ENCODE measurements at regions not wholly inside any gene's neighbourhood (a gene's known extent, or its start where the extent isn't known, plus 50 kb on each side); places are given as distances from the start of the nearest gene placed in this dataset.
"Not testable (repeated sequence)": the region's sequence is repeated elsewhere in the genome, so short reads cannot be mapped to it uniquely, and the experiment has no call there.

DNA sequence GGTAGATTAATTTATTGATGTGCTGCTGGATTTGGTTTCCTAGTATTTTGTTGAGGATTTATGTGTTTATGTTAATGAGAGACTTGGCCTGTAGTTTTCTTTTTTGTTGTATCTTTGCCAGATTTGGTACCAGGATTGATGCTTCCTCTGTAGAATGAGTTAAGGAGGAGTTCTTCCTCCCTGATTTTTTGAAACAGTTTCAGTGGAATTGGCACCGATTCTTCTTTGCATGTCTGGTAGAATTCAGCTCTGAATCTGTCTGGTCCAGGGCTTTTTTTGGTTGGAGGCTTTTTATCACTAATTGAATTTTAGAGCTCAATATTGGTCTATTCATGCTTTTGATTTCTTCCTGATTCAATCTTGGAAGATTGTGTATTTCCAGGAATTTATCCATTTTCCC, 174.0 kb upstream of the NDST4 start:
- no peak for FAIRE-seq

DNA sequence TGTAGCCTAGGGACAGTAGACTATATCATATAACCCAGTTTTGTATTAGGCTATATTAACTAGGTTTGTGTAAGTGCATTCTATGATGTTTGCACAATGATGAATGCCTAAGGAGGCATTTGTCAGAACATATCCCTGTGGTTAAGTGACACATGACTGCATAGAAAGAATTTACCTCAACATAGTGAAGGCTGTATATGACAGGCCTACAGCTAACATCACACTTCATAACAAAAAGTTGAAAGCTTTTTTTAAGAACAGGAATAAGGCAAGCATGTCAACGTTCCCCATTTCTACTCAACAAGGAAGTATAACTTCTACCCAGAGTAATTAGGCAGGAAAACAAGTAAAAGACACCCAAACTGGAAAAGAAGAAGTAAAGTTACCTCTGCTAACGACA, 165.9 kb upstream of the NDST4 start:
- no peak for FAIRE-seq

DNA sequence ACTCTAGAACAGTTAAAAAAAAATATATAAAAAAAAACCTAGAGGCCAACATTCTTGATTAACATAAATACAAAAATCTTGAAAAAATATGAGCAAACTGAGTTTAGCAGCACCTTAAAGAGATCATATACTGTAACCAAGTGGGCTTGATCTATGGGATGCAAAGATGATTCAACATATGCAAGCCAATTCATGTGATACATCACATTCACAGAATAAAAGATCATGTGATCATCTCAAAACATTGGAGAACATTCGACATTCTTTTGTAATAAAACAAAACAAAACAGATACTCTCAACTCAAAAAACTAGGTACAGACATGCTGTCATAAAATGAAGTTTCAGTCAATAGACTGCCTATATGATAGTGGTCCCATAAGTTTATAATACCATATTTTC, 165.4 kb upstream of the NDST4 start:
- no peak for FAIRE-seq

DNA sequence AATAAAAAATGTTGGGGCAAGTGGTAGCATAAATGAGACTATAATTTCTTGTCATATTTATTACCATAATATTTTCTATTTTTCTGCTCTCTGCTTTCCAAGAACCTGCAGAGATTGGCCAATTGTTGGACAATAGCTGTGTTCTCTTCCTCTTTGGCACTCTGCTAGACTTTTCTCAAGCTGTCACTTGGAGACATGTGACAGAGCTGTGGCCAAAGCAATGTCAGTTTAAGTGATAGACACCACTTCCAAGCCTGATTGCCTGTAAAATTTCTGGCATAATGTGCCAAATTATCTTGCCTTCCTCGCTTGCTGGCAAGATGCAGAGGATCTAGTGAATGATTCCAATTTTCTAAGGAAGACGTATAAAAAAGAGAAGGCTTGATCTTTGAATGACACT, 162.2 kb upstream of the NDST4 start:
- FAIRE-seq, result no peak

DNA sequence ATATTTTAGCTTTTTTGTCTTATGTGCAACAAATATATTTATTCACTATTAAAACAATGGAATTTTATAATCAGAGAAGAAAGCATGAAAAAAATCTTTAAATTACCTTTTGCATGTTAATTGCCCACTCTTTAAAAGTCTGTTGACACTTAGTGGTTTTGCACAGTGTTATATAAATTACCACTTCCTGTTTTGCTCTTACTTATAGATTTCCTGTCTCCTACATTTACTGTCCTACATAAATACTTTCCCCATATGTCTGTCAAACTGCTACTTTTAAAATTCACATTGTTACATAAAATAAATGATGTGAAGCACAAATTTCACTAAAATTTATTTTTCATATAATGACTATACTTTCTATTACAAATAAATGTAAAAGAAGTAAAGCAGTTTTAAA, 161.1 kb upstream of the NDST4 start:
- no peak for FAIRE-seq

DNA sequence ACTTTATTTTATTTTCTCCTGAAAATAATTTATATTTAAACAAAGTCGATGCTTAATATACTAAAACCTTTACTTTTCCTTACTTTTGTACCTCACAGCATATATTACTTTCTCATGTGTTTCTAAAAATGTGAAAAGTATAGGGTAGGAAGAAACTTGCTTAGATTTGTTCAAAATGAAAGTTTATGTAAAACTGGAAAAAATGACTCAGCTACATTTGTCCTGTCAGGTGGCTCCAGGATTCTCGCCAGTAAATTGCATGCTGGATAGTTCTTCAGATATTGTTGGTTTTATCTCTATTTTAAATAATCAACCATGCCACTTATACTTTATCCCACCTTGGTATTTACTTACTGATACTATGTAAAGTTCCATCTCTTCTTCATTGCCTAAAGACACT, 159.2 kb upstream of the NDST4 start:
- no peak for FAIRE-seq

DNA sequence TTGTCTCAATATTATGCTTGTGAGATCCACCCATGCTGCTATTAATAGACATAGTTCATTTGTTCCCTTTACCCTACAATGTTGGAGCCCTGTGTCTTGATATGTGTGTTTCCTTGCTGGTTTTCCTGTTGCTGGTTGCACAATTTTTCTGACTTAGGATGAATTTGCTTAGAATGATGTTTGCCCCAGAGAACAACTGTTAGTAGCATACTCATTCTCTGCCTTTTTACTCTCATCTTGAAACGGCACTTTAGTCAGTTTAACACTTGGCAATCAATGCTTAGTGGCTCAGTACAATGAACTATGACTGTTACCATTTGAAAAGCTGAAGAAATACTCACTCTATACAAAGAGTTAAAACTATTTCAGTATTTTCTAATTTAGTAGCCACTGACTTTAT, 158.8 kb upstream of the NDST4 start:
- FAIRE-seq, result no peak

DNA sequence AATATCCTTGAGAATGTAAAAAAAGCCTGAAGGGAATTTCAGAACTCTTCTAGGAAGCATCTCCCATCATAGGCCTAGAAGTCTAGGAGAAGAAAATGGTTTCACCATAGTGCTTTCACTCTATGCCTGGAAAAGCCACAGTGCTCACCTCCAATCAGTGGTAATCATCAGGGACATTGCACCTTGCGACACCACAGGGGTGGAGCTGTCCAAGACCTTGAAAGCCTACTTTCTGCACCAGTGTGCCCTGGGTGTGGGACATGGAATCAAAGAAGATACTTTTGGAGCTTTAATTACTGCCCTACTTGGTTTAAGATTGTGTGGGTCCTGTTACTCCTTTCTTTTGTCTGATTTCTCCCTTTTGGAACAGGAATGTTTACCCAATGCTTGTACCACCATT, 146.8 kb upstream of the NDST4 start:
- FAIRE-seq, result no peak

DNA sequence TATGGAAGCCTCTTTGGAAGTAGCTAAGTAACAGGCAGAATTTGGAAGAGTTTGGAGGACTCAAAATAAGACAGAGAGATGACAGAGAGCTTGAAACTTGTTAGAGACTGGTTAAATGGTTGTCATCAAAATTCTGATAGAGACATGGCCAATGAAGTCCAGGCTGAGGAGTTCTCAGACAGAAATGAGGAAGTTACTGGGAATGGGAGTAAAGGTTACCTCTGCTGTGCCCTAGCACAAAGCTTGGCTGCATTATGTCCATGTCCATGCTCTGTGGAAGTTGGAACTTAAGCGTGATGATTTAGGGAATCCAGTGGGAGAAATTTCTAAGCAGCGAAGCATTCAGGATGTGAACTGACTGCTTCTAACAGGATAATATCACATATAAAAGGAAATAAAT, 146.2 kb upstream of the NDST4 start:
- no peak for FAIRE-seq

DNA sequence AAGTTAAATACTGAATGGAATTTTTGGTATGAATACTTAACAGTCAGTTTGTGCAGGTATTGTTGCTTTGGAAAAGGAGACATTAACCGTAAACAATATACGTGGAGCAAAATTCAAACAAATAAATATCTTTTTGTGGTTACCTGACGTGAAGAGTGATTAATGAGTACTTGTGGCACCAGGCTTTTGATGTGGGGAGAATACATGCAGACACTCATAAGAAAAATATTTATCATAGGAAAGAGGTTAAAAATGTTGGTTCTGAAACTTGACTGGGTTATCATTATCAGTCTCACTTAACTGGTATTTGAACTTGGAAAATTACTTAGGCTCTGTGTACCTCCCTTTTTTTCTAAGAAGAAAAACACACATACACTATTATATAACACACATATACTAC, 136.4 kb upstream of the NDST4 start:
- no peak for FAIRE-seq

DNA sequence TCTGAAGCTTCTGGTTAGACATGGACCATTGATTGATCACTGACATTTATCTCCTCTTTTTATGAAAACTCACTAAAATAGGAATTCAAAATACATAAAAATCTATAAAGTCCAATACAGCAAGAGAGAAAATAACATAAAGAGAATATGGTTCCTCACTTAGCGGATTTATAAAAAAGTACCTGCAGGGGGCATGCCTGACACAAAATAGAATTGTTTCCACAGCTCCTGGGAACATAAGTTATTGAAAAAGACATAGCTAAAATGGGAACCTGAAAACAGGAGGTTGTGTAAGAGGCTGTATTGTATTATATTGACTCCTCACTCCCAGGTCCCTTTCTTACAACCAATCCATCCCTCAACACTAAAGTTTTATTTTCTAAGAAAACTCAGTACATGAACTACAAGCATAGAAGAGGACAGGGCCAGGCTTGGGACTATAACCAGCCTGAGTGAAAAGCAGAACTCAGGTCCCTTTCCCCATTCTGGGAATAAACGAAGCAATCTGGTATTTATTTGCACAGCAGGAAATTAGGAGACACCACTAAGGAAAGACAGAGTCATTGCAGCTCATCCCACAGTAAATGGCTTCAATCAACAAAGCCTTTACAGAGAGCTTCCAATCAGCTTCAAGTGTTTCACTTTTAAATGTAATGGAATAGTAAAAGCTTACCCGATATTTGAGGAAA, 121.1 kb upstream of the NDST4 start:
- FAIRE-seq, result no peak

DNA sequence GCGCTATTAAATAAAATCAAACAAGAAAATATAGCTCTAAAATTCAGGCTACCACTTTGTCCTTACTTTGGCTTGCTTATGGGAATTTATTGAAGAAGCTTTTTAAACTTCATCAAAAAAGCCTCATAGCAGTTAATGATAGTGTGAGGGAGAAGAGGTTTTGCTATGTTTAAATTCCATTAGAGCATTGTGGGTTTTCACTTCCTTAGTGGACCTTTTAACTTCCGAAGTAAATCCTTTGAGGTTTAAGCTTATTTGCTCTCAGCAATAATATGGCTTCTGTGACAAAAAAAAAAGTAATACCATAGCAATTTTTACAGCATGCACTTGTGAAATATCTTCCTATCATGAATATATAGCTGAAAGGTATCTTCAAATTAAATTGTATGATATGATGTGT, 120.2 kb upstream of the NDST4 start:
- FAIRE-seq, result no peak

DNA sequence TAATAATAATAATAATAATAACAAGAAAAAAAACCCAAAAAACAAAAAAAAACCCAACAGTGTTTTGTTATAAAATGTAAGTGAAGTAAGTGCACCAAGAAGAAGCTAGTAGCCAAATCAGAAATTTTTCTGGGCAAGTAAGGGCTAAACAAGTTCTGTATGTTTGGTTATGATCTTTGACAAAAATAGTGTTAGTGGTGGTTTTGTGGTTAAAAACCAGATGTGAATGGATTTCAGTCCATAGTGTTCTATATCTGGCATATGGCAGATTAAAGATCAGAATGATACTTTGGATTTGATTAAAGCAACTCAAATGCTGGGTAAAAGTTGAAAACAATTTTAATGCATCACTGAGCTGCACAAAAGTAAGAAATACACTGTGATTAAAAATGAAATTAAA, 116.5 kb upstream of the NDST4 start:
- no peak for FAIRE-seq

DNA sequence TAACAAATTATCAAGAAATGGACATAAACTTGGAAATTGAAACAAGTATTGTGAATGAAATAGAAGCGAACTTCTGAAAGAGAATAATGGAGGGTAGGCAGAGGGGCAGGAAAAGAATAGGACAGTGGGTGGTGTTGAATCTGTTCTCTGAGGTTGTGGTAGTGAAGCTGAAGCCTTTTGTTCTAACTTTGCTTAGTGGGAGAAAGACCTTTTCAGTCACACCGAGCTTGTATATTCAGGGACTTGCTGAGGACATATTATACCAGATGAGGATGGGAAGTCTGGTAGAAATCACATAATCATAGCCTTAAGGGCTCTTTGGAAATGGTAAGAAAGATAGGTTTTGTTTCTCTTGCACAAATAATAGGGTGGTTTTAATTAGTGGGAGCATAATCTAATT, 115.4 kb upstream of the NDST4 start:
- FAIRE-seq, result no peak

DNA sequence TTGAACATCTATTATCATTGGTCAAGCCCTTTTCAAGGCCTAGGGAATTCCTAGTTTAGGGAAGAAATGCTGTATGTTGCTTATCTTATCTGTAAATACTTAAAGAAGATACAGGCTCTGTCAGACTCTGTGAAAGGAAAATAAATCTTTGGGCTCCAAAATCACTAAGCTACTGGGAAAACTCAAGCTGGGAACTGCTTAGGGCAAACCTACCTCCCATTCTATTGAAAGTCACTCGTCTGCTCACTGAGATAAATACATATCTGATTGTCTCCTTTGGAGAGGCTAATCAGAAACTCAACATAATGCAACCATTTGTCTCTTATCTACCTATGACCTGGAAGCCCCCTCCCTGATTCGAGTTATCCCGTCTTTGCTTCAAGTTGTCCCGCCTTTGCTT, 108.6 kb upstream of the NDST4 start:
- FAIRE-seq, result no peak

DNA sequence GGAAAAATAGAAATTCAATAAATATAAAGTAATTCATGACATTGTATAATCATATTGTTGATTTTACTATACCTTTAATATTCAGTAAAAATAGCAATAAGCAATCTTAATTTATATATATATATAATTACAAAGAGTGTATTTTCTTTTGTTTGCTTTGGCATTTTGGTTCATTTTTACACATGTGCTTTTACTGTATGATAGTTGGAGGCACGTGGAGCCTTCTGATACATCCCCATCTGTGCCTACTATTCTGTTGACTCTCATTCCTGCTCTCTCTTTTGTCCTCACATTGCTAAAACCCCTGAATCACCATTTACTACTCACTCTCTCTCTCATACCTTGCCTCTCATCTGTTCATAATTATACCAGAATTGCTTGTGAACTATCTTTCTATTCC, 106.4 kb upstream of the NDST4 start:
- FAIRE-seq, result no peak

DNA sequence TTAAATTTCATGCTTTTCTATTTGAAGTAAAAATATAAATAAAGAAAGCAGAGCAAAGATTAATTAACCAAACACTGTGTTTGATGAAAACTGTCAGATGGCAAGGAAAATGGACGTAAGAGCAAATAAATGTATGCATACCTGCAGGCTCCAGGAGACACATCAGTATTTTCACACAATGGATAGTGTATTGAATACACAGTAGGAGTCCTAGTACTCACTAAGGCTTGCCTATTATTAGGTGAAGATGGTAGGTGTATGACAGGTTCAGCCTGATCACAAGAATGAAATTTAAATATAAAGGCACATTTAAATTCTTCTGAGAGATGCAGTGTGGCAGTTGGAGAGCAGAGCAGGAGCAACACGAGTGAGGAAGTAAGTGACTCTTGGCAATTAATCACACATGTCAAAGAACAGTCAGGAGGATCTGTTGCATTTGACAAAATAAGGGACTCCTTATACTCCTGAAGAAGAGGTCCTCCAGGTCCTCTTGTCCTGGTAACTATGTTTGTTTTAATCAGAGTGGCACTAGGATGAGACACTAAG, 106.0 kb upstream of the NDST4 start:
- no peak for FAIRE-seq

DNA sequence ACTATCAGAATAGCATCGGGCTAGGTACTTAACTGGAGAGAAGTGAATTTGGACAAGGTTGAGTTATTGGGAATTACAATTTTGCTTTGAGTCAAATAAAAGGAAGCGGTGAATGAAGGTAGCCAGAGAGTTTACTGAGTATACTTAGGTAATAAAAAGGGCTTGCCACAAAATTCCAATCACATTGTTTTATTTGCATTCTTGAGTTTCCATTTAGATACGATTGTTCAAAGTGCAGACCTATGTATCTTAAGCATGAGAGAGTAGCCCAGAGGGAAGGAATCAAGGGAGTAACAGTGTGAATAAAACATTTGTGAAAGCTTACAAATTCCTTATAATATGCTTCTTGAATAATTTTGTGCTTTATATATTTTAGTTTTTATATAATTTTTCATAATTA, 102.5 kb upstream of the NDST4 start:
- FAIRE-seq, result no peak

DNA sequence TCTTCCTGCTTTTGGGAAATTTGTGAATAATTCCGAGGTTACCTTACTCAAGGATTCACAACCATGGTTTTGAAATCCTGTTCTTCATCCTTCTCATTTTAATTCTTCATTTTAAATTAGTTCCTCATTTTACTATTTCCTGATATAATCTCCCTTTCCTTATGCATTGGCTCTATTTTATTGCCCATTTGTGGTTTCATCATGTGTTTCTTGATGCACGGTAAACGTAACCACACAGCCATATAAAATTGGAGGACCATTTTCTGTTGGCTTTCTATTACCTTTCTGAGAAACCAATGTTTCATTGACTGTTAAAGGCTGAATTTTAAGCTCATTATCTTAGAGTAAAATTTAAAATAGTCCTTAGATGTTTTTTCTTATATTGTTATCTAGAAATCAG, 100.3 kb upstream of the NDST4 start:
- FAIRE-seq, result no peak

DNA sequence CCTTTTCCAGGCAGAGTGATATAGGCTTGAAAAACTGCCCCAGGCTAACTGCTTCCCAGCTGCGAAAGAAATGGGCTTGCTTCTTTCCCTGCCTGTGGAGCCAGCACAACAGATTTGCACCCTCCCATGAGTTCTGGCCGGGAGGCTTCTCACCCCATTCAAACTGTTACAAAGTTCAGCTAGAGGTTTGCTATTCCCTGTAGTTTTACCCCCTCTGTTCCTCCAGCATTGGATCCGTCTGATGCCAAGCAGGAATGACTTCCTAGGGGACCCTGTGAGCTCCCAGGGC, 87.6 kb upstream of the NDST4 start:
- no peak for FAIRE-seq

DNA sequence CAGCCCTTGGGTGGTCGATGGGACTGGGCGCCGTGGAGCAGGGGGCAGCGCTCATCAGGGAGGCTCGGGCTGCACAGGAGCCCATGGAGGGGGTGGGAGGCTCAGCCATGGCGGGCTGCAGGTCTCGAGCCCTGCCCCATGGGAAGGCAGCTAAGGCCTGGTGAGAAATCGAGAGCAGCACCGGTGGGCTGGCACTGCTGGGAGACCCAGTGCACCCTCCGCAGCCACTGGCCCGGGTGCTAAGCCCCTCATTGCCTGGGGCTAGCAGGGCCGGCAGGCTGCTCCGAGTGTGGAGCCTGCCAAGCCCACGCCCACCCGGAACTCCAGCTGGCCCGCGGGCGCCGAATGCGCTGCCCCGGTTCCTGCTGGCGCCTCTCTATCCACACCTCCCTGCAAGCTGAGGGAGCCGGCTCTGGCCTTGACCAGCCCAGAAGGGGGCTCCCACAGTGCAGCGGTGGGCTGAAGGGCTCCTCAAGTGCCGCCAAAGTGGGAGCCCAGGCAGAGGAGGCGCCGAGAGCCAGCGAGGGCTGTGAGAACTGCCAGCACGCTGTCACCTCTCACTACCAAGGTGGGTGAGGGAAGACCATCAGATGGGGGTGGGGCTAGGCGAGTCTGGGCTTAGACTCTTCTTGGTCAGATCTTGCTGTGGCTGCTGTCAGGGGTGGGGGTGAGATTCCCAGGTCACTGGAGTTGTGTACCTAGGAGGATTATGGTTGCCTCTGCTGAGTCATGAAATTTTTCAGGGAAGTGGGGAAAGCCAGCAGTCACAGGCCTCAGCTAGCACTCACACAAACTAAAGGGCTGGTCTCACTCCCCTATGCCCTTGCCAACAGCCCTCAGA, 87.0 kb upstream of the NDST4 start:
- not testable (repeated sequence) for FAIRE-seq

DNA sequence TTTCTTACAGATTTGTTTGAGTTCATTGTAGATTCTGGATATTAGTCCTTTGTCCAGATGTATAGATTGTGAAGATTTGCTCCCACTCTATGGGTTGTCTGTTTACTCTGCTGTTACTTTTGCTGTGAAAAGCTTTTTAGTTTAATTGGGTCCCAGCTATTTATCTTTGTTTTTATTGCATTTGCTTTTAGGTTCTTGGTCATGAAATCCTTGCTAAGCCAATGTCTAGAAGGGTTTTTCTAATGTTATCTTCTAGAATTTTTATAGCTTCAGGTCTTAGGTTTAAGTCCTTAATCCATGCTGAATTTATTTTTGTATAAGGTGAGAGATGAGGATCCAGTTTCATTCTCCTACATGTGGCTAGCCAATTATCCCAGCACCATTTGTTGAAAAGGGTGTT, 81.2 kb upstream of the NDST4 start:
- FAIRE-seq, result not testable (repeated sequence)

DNA sequence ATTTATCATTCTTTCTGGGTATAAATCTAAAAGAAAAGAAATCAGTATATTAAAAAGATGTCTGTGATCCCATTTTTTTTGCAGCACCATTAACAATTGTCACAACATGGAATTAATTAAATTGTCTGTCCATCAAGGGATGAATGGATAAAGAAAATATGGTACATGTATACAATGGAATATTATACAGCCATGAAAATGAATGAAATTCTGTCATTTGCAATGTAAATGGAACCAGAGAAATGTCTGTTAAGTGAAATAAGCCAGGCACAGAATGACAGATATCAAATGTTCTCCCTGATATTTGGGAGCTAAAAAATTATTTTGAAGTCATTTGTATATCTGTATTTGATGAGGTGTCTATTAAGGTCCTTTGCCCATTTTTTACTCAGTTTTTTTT, 77.1 kb upstream of the NDST4 start:
- FAIRE-seq, result no peak

DNA sequence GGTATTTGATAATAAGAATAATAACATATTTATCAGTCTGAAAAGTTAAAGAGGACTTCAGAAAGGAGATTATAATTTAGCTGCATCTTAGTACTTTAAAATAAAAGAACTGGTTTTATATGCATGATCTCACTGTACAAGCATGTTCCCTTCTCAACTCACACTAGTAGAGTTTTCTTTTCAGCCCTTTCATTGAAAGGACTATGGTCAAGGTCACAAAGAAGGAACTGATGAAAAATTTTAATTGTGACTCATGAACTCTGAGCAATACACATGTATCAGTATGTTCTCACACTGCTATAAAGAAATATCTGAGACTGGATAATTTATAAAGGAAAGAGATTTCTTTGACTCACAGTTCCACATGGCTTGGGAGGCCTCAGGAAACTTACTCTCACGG, 73.7 kb upstream of the NDST4 start:
- FAIRE-seq, result no peak

All from G401.6 (cell line).